Panc1 (cell line): ENCODE measurements at regions not wholly inside any gene's neighbourhood (a gene's known extent, or its start where the extent isn't known, plus 50 kb on each side); places are given as distances from the start of the nearest gene placed in this dataset.

ENCODE experiments used
- ATAC-seq: fragments of 200-7000 bp; cut with Tn5 transposase; 2 replicates; pipeline ENCODE4 v1.9.1; 2020; ENCODE audit warnings: mild to moderate bottlenecking, moderate library complexity
- BruUV-seq: library from RNA; stranded (reverse); fragments of 400-500 nt; replicated peaks from 2 replicates; lab custom pipeline; 2021; lab: Mats Ljungman, UMichigan
- CTCF ChIA-PET: fragments of 300-600 bp; sonication (Branson Sonifier 250); formaldehyde crosslinking; loops from one replicate; lab custom pipeline; 2022; ENCODE audit warnings: antibody characterized with exemption; lab: Charles Lee
- POLR2A ChIA-PET: fragments of 300-600 bp; sonication (Branson Sonifier 250); formaldehyde crosslinking; loops from one replicate; lab custom pipeline; 2022; ENCODE audit warnings: antibody characterized with exemption; lab: Charles Lee
- DNase-seq: peaks from one replicate; pipeline ENCODE4 v3.0.0-alpha.2; 2010; ENCODE audit warnings: low read depth, low spot score
- H3K27ac ChIP-seq: 2 replicates; pipeline ENCODE4 v1.5.1; 2011; ENCODE audit warnings: mild to moderate bottlenecking, low read length, inconsistent platforms
- H3K27me3 ChIP-seq: fragments of 200-500 bp; sonication (Bioruptor generic); 2 replicates; pipeline ENCODE4 v1.6.0; 2014; ENCODE audit warnings: low read length, inconsistent platforms; ENCODE audit not compliant: control insufficient read depth, insufficient read depth
- H3K36me3 ChIP-seq: fragments of 200-500 bp; sonication (Bioruptor generic); 2 replicates; pipeline ENCODE4 v1.5.1; 2014; ENCODE audit warnings: inconsistent platforms, mild to moderate bottlenecking, low read length, moderate library complexity; ENCODE audit not compliant: control insufficient read depth, insufficient read depth
- H3K4me1 ChIP-seq: 2 replicates; pipeline ENCODE4 v1.5.1; 2011; ENCODE audit warnings: inconsistent platforms, mild to moderate bottlenecking, low read length, moderate library complexity; ENCODE audit not compliant: control insufficient read depth, insufficient read depth
- H3K4me3 ChIP-seq, 2 experiments: 2 replicates each; pipeline ENCODE4 v1.5.1; 2011 to 2012; ENCODE audit warnings: low read depth in 2 of 2, low read length in 2 of 2, mild to moderate bottlenecking in 2 of 2, inconsistent platforms in 1 of 2, moderate library complexity in 1 of 2
- H3K9me3 ChIP-seq: fragments of 200-500 bp; sonication (Bioruptor generic); 2 replicates; pipeline ENCODE4 v1.5.1; 2014; ENCODE audit warnings: low read depth, mild to moderate bottlenecking, inconsistent platforms, low read length, moderate library complexity; ENCODE audit not compliant: control insufficient read depth, insufficient read depth
- POLR2AphosphoS5 ChIP-seq: IDR thresholded peaks from 2 replicates; pipeline ENCODE4 v1.6.1; 2012; ENCODE audit warnings: mild to moderate bottlenecking, low read depth, low read length, moderate library complexity
- SIN3A ChIP-seq: IDR thresholded peaks from 2 replicates; pipeline ENCODE4 v1.6.1; 2012; ENCODE audit warnings: low read depth, mild to moderate bottlenecking, low read length, moderate library complexity, borderline replicate concordance; ENCODE audit not compliant: insufficient read depth
- TCF7L2 ChIP-seq: IDR thresholded peaks from 2 replicates; pipeline ENCODE4 v1.6.1; 2011; ENCODE audit warnings: mild to moderate bottlenecking, low read depth, low read length, inconsistent platforms
- in situ Hi-C: cut with HindIII; loops from 2 replicates; pipeline ENCODE4 v1.10.0; 2016; ENCODE audit warnings: low sequenced_read_pairs, low pct_unique_long_range_greater_than_20kb
- intact Hi-C: fragments of 100-400 bp; cut with micrococcal nuclease; formaldehyde crosslinking; loops from one replicate; pipeline ENCODE4 v1.10.0; 2022; ENCODE audit not compliant: unreplicated experiment
- TF ChIP-seq, protein P1 (sequence below), 2 experiments: IDR thresholded peaks; 2 replicates each; pipeline ENCODE4 v1.6.1; 2011 to 2012; ENCODE audit warnings: low read depth in 2 of 2, control low read depth in 1 of 2, low read length in 1 of 2, mild to moderate bottlenecking in 1 of 2, moderate library complexity in 1 of 2; ENCODE audit not compliant: insufficient read depth in 1 of 2
- TF ChIP-seq, protein P2 (sequence below): fragments of 450-650 bp; IDR thresholded peaks from 2 replicates; pipeline ENCODE4 v1.5.1; 2017; ENCODE audit warnings: mild to moderate bottlenecking

DNA sequence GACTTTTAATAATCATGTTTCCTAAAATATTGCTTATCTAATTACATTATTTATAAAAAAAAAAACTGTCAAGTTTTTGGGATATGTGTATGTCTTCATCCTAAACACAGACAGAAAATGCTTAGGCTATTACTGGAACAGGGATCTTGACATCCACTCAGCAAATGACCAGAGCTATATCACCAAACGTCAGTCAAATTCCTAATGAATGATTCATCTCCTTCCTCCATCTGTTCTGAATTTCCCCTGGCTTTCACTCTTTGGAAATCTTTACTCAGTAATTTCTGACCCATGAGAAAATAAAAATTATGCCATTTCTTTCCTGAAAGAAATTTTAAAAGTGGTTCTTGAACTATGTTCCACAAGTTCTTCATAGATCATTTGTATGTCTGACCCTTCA is 552.4 kb upstream of the KCND2 start:
- TF ChIP-seq SIN3A (no peak), POLR2AphosphoS5 (no peak), TCF7L2 (no peak)
- TF ChIP-seq, protein P1, sequence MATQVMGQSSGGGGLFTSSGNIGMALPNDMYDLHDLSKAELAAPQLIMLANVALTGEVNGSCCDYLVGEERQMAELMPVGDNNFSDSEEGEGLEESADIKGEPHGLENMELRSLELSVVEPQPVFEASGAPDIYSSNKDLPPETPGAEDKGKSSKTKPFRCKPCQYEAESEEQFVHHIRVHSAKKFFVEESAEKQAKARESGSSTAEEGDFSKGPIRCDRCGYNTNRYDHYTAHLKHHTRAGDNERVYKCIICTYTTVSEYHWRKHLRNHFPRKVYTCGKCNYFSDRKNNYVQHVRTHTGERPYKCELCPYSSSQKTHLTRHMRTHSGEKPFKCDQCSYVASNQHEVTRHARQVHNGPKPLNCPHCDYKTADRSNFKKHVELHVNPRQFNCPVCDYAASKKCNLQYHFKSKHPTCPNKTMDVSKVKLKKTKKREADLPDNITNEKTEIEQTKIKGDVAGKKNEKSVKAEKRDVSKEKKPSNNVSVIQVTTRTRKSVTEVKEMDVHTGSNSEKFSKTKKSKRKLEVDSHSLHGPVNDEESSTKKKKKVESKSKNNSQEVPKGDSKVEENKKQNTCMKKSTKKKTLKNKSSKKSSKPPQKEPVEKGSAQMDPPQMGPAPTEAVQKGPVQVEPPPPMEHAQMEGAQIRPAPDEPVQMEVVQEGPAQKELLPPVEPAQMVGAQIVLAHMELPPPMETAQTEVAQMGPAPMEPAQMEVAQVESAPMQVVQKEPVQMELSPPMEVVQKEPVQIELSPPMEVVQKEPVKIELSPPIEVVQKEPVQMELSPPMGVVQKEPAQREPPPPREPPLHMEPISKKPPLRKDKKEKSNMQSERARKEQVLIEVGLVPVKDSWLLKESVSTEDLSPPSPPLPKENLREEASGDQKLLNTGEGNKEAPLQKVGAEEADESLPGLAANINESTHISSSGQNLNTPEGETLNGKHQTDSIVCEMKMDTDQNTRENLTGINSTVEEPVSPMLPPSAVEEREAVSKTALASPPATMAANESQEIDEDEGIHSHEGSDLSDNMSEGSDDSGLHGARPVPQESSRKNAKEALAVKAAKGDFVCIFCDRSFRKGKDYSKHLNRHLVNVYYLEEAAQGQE (IDR thresholded peaks at IDR 0.05; ENCODE audit: insufficient read depth in 1 of 2, low read depth in 2 of 2, low read length in 1 of 2), result no peak
- TF ChIP-seq, protein P2, sequence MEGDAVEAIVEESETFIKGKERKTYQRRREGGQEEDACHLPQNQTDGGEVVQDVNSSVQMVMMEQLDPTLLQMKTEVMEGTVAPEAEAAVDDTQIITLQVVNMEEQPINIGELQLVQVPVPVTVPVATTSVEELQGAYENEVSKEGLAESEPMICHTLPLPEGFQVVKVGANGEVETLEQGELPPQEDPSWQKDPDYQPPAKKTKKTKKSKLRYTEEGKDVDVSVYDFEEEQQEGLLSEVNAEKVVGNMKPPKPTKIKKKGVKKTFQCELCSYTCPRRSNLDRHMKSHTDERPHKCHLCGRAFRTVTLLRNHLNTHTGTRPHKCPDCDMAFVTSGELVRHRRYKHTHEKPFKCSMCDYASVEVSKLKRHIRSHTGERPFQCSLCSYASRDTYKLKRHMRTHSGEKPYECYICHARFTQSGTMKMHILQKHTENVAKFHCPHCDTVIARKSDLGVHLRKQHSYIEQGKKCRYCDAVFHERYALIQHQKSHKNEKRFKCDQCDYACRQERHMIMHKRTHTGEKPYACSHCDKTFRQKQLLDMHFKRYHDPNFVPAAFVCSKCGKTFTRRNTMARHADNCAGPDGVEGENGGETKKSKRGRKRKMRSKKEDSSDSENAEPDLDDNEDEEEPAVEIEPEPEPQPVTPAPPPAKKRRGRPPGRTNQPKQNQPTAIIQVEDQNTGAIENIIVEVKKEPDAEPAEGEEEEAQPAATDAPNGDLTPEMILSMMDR, result no peak
- intact Hi-C loops, result no loop called here

DNA sequence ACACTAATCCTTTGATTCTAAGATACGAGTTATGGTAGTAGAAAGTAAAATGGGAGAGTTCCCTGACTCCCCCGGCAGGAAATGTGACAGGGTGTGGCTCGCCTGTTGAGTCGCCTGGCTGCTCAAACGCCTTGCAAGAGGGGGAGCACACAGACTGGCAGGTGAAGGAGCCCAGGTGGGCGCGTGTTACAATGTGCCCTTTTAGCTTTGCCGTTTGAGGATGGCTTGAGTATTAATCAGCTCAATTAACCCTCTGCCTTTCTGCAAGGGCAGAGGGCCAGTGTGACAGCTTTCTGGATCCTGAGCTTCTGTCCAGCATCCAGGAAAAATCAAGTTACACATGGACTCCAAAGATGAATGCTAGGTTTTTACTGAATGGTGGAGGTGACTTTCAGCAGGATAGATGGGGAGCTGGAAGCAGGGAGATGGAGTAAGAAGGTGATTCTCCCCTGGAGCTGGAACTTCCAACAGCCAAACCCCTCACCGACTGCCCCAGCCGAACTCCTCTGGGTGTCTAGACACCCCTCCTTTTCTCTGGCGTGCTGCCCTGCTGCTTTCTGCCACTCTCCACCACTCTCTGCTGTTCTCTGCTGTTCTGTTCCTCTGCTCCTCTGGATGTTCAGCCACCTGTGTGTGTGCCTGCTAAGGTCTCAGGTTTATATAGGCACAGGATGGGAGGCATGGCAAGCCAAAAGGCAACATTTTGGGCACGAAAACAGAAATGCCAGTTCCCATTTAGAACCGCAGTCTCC is 548.8 kb upstream of the KCND2 start:
- no peaks in the 10 kb centered on the region for H3K27me3 ChIP-seq

More for the DNA sequence above, 552.4 kb upstream of the KCND2 start:
- no peak overlapping the region for H3K4me3 ChIP-seq
- BruUV-seq, result no TSS peak
- no peak for ATAC-seq
- no peaks in the 10 kb centered on the region for H3K27me3 ChIP-seq
- DNase-seq, result peak; percentile 2
- H3K9me3 ChIP-seq, result no peaks in the 10 kb centered on the region
- ChIA-PET CTCF (no interaction called here), POLR2A (no interaction called here)
- in situ Hi-C loops, result no loop called here
- no peaks in the 10 kb centered on the region for H3K4me1 ChIP-seq
- no peaks in the 10 kb centered on the region for H3K36me3 ChIP-seq
- H3K27ac ChIP-seq, result no peak overlapping the region

More for the DNA sequence above, 548.8 kb upstream of the KCND2 start:
- in situ Hi-C loops (no loop called here), intact Hi-C loops (no loop called here)
- POLR2A ChIA-PET, result no interaction called here
- H3K4me1 ChIP-seq, result no peaks in the 10 kb centered on the region
- BruUV-seq, result no TSS peak
- no peaks in the 10 kb centered on the region for H3K9me3 ChIP-seq
- H3K36me3 ChIP-seq, result no peaks in the 10 kb centered on the region
- CTCF ChIA-PET, result no interaction called here
- no peak for DNase-seq
- no peak overlapping the region for H3K4me3 ChIP-seq
- no peak for TF ChIP-seq TCF7L2
- TF ChIP-seq, protein P1 (IDR thresholded peaks at IDR 0.05; ENCODE audit: insufficient read depth in 1 of 2, low read depth in 2 of 2, low read length in 1 of 2), result no peak
- TF ChIP-seq SIN3A, result no peak
- H3K27ac ChIP-seq, result no peak overlapping the region
- no peak for ATAC-seq
